WERI-Rb-1 (cell line): ENCODE measurements at regions not wholly inside any gene's neighbourhood (a gene's known extent, or its start where the extent isn't known, plus 50 kb on each side); places are given as distances from the start of the nearest gene placed in this dataset.

Experiments
- DNase-seq: peaks from one replicate; pipeline ENCODE4 v3.0.0-alpha.2; 2020
- H3K27ac ChIP-seq: fragments of 250-450 bp; sonication (Bioruptor Pico); 2 replicates; pipeline ENCODE4 v1.5.1; 2020; ENCODE audit warnings: mild to moderate bottlenecking, moderate library complexity
- H3K27me3 ChIP-seq: fragments of 250-450 bp; sonication (Bioruptor Pico); 2 replicates; pipeline ENCODE4 v1.5.1; 2021; ENCODE audit warnings: mild to moderate bottlenecking, low read depth, moderate library complexity; ENCODE audit not compliant: insufficient read depth, severe bottlenecking
- H3K36me3 ChIP-seq: fragments of 250-450 bp; sonication (Bioruptor Pico); 2 replicates; pipeline ENCODE4 v1.5.1; 2020; ENCODE audit warnings: mild to moderate bottlenecking, moderate library complexity
- H3K4me3 ChIP-seq: 2 replicates; pipeline ENCODE4 v1.5.1; 2011; ENCODE audit warnings: low read depth, mild to moderate bottlenecking, control low read depth, low read length
- H3K9me3 ChIP-seq: fragments of 250-450 bp; sonication (Bioruptor Pico); 2 replicates; pipeline ENCODE4 v1.5.1; 2021; ENCODE audit warnings: mild to moderate bottlenecking, moderate library complexity; ENCODE audit not compliant: severe bottlenecking
- CTCF ChIP-seq: IDR thresholded peaks from 2 replicates; pipeline ENCODE4 v1.5.1; 2011; ENCODE audit warnings: low read depth, mild to moderate bottlenecking, control low read depth, inconsistent platforms, low read length

GRCh38 chr22:48089601-48090331 is 1327.3 kb downstream of the TBC1D22A start:
- no peak overlapping the region for H3K27ac ChIP-seq
- no peaks in the 10 kb centered on the region for H3K27me3 ChIP-seq
- H3K9me3 ChIP-seq: no peaks in the 10 kb centered on the region
- H3K36me3 ChIP-seq: no peaks in the 10 kb centered on the region
- TF ChIP-seq CTCF: no peak
- no peak overlapping the region for H3K4me3 ChIP-seq
- no peak for DNase-seq

DNA sequence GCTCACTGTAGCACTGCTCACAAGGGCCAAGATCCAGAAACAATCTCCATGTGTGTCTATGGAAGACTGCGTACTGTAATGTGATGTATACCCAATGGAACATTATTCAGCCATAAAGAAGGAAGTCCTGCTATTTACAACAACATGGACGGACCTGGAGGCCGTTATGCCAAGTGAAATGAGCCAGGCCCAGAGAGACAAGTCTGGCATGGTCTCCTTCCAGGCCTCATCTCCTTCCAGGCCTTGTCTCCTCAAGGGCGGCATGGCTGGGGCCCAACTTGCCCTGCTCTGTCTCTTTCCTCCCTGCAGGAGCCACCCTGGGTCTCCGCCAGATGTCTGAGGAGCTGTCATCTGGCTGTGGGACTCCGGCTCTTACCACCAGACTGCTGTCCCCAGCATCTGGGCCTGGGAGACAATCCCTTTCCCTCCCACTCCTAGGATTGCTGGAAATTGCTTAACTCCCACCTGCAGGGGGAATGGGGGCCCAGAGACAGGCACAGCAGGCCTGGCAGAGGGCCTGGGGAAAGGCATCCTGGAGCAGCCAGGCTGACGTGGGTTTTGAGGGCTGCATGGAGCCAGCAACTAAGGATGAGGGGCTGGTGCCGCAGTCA is 1326.6 kb downstream of the TBC1D22A start:
- Histone ChIP-seq H3K4me3 (no peak overlapping the region), H3K9me3 (no peaks in the 10 kb centered on the region), H3K27ac (no peak overlapping the region), H3K36me3 (no peaks in the 10 kb centered on the region), H3K27me3 (no peaks in the 10 kb centered on the region)
- DNase-seq: no peak
- no peak for TF ChIP-seq CTCF

- no peak overlapping the region for H3K27ac ChIP-seq
- TF ChIP-seq CTCF: no peak
- no peaks in the 10 kb centered on the region for H3K9me3 ChIP-seq
- no peak overlapping the region for H3K4me3 ChIP-seq
- DNase-seq: no peak
- no peaks in the 10 kb centered on the region for H3K36me3 ChIP-seq
- no peaks in the 10 kb centered on the region for H3K27me3 ChIP-seq
Observed at GRCh38 chr22:48088251-48088650, 1325.8 kb downstream of the TBC1D22A start.

- no peak overlapping the region for H3K4me3 ChIP-seq
- H3K27me3 ChIP-seq: no peaks in the 10 kb centered on the region
Observed at GRCh38 chr22:48085901-48086645, 1323.6 kb downstream of the TBC1D22A start.

GRCh38 chr22:48084729-48085050 is 1322.2 kb downstream of the TBC1D22A start:
- H3K9me3 ChIP-seq: no peaks in the 10 kb centered on the region
- no peak overlapping the region for H3K4me3 ChIP-seq
- no peak overlapping the region for H3K27ac ChIP-seq
- no peak for DNase-seq
- no peaks in the 10 kb centered on the region for H3K27me3 ChIP-seq
- H3K36me3 ChIP-seq: no peaks in the 10 kb centered on the region
- no peak for TF ChIP-seq CTCF

More at GRCh38 chr22:48085901-48086645, 1323.6 kb downstream of the TBC1D22A start:
- TF ChIP-seq CTCF: no peak
- no peak for DNase-seq
- Histone ChIP-seq H3K27ac (no peak overlapping the region), H3K9me3 (no peaks in the 10 kb centered on the region), H3K36me3 (no peaks in the 10 kb centered on the region)
